ENCODE measurements at regions not wholly inside any gene's neighbourhood (a gene's known extent, or its start where the extent isn't known, plus 50 kb on each side); places are given as distances from the start of the nearest gene placed in this dataset.

- TF ChIP-seq CTCF (conservative IDR thresholded peaks at IDR 0.05; ENCODE audit: low read length) (no peak), EZH2phosphoT487 (IDR thresholded peaks at IDR 0.05; ENCODE audit: borderline replicate concordance) (no peak)
- Histone ChIP-seq H3K79me2 (ENCODE audit: insufficient read depth, low read length) (no peaks in the 10 kb centered on the region), H2AFZ (ENCODE audit: low read length) (no peak overlapping the region), H3K27me3 (ENCODE audit: insufficient read depth, low read length, poor library complexity, severe bottlenecking) (no peaks in the 10 kb centered on the region), H3K36me3 (ENCODE audit: insufficient read depth, low read length) (no peaks in the 10 kb centered on the region), H3F3A (ENCODE audit: low read depth) (no peaks in the 10 kb centered on the region), H3K4me2 (ENCODE audit: low read depth, low read length, poor library complexity, severe bottlenecking) (no peak overlapping the region), H3K4me3 (ENCODE audit: low read length, poor library complexity, severe bottlenecking) (no peak overlapping the region), H3K9ac (ENCODE audit: low read depth, low read length, poor library complexity, severe bottlenecking) (no peak overlapping the region), H3K9me2 (replicated peaks; ENCODE audit: low read depth, low read length) (no peaks in the 10 kb centered on the region), H3K9me3 (ENCODE audit: insufficient read depth, low read depth, low read length) (no peaks in the 10 kb centered on the region), H3K4me1 (ENCODE audit: insufficient read depth, low read length, poor library complexity, severe bottlenecking) (no peaks in the 10 kb centered on the region), H4K20me1 (ENCODE audit: insufficient read depth, low read length, poor library complexity, severe bottlenecking) (no peaks in the 10 kb centered on the region)
These were observed 372.8 kb downstream of the NR2F1-AS1 start for GRCh38 chr5:93208141-93208751.

- TF ChIP-seq EZH2phosphoT487 (IDR thresholded peaks at IDR 0.05; ENCODE audit: borderline replicate concordance): no peak
- no peak for TF ChIP-seq CTCF (conservative IDR thresholded peaks at IDR 0.05; ENCODE audit: low read length)
- Histone ChIP-seq H3K36me3 (ENCODE audit: insufficient read depth, low read length) (no peaks in the 10 kb centered on the region), H3K9me3 (ENCODE audit: insufficient read depth, low read depth, low read length) (no peaks in the 10 kb centered on the region), H3K27me3 (ENCODE audit: insufficient read depth, low read length, poor library complexity, severe bottlenecking) (no peaks in the 10 kb centered on the region), H4K20me1 (ENCODE audit: insufficient read depth, low read length, poor library complexity, severe bottlenecking) (no peaks in the 10 kb centered on the region), H3K79me2 (ENCODE audit: insufficient read depth, low read length) (no peaks in the 10 kb centered on the region), H3K9me2 (replicated peaks; ENCODE audit: low read depth, low read length) (no peaks in the 10 kb centered on the region), H3K4me2 (ENCODE audit: low read depth, low read length, poor library complexity, severe bottlenecking) (no peak overlapping the region), H3K9ac (ENCODE audit: low read depth, low read length, poor library complexity, severe bottlenecking) (no peak overlapping the region), H2AFZ (ENCODE audit: low read length) (no peak overlapping the region), H3K4me3 (ENCODE audit: low read length, poor library complexity, severe bottlenecking) (no peak overlapping the region), H3K4me1 (ENCODE audit: insufficient read depth, low read length, poor library complexity, severe bottlenecking) (no peaks in the 10 kb centered on the region), H3F3A (ENCODE audit: low read depth) (no peaks in the 10 kb centered on the region)
These were observed 374.8 kb downstream of the NR2F1-AS1 start for GRCh38 chr5:93206203-93206602.

- H3K36me3 ChIP-seq (ENCODE audit: insufficient read depth, low read length): no peaks in the 10 kb centered on the region
- no peak for TF ChIP-seq EZH2phosphoT487 (IDR thresholded peaks at IDR 0.05; ENCODE audit: borderline replicate concordance)
- no peak for TF ChIP-seq CTCF (conservative IDR thresholded peaks at IDR 0.05; ENCODE audit: low read length)
These were observed 380.0 kb downstream of the NR2F1-AS1 start for GRCh38 chr5:93201061-93201460.

More at GRCh38 chr5:93201061-93201460, 380.0 kb downstream of the NR2F1-AS1 start:
- Histone ChIP-seq H3K9ac (ENCODE audit: low read depth, low read length, poor library complexity, severe bottlenecking) (no peak overlapping the region), H3K27me3 (ENCODE audit: insufficient read depth, low read length, poor library complexity, severe bottlenecking) (no peaks in the 10 kb centered on the region), H3K4me2 (ENCODE audit: low read depth, low read length, poor library complexity, severe bottlenecking) (no peak overlapping the region), H2AFZ (ENCODE audit: low read length) (no peak overlapping the region), H3F3A (ENCODE audit: low read depth) (no peaks in the 10 kb centered on the region), H3K9me3 (ENCODE audit: insufficient read depth, low read depth, low read length) (no peaks in the 10 kb centered on the region), H3K4me1 (ENCODE audit: insufficient read depth, low read length, poor library complexity, severe bottlenecking) (no peaks in the 10 kb centered on the region), H3K9me2 (replicated peaks; ENCODE audit: low read depth, low read length) (no peaks in the 10 kb centered on the region), H3K79me2 (ENCODE audit: insufficient read depth, low read length) (no peaks in the 10 kb centered on the region), H3K4me3 (ENCODE audit: low read length, poor library complexity, severe bottlenecking) (no peak overlapping the region), H4K20me1 (ENCODE audit: insufficient read depth, low read length, poor library complexity, severe bottlenecking) (no peaks in the 10 kb centered on the region)

All from Loucy (cell line).